H1 (cell line): ENCODE measurements at regions not wholly inside any gene's neighbourhood (a gene's known extent, or its start where the extent isn't known, plus 50 kb on each side); places are given as distances from the start of the nearest gene placed in this dataset.

Experiments used
- CTCF ChIA-PET: fragments of 300-600 bp; sonication (Branson Sonifier 250); formaldehyde crosslinking; loops from one replicate; lab custom pipeline; 2021; ENCODE audit not compliant: partially characterized antibody; lab: Charles Lee
- POLR2A ChIA-PET: fragments of 300-600 bp; sonication (Branson Sonifier 250); formaldehyde crosslinking; loops from one replicate; lab custom pipeline; 2021; ENCODE audit warnings: inconsistent platforms; ENCODE audit not compliant: partially characterized antibody; lab: Charles Lee
- DNase-seq, 2 experiments: peaks; one replicate each; pipeline versions ENCODE4 v3.0.0 to v3.0.0-alpha.2; 2010 to 2022; ENCODE audit warnings: low spot score in 2 of 2, low read depth in 1 of 2, mixed read lengths in 1 of 2
- FAIRE-seq: peaks from 2 replicates; lab custom pipeline; 2011; peaks lifted over from hg19 to GRCh38; lab: Jason Lieb, UNC
- H2AFZ ChIP-seq: 2 replicates; pipeline ENCODE4 v1.8.1; 2012; ENCODE audit warnings: low read length, inconsistent platforms
- H2AK5ac ChIP-seq: 2 replicates; pipeline ENCODE4 v1.6.1; 2013; ENCODE audit warnings: low read depth, low read length
- H2BK120ac ChIP-seq: replicated peaks from 2 replicates; pipeline ENCODE3; 2013; ENCODE audit warnings: low read depth, low read length, inconsistent platforms
- H2BK12ac ChIP-seq: 2 replicates; pipeline ENCODE4 v1.6.1; 2013; ENCODE audit warnings: low read depth, low read length
- H2BK15ac ChIP-seq: 2 replicates; pipeline ENCODE4 v1.6.1; 2013; ENCODE audit warnings: low read length
- H2BK20ac ChIP-seq: 2 replicates; pipeline ENCODE4 v1.6.1; 2013; ENCODE audit warnings: low read length
- H2BK5ac ChIP-seq: 2 replicates; pipeline ENCODE4 v1.6.1; 2013; ENCODE audit warnings: low read depth, low read length
- H3K14ac ChIP-seq: 2 replicates; pipeline ENCODE4 v1.6.1; 2013; ENCODE audit warnings: inconsistent platforms; ENCODE audit not compliant: insufficient read length
- H3K18ac ChIP-seq: 2 replicates; pipeline ENCODE4 v1.6.1; 2013; ENCODE audit warnings: low read length; ENCODE audit errors: extremely low read depth
- H3K23ac ChIP-seq: 2 replicates; pipeline ENCODE4 v1.6.1; 2013; ENCODE audit warnings: inconsistent platforms; ENCODE audit not compliant: insufficient read length
- H3K23me2 ChIP-seq: 2 replicates; pipeline ENCODE4 v1.6.1; 2013; ENCODE audit warnings: low read depth, low read length
- H3K27ac ChIP-seq: 2 replicates; pipeline ENCODE4 v1.6.1; 2011; ENCODE audit warnings: low read depth, low read length, inconsistent platforms
- H3K27me3 ChIP-seq, 4 experiments: replicated peaks in 1 of 4; 1 replicate in 1 of 4; 2 replicates in 3 of 4; pipeline versions ENCODE4 v1.6.1 to v1.8.1; 2011 to 2013; ENCODE audit warnings: low read length in 3 of 4, mild to moderate bottlenecking in 3 of 4, inconsistent platforms in 2 of 4, mixed read lengths in 2 of 4, moderate library complexity in 1 of 4; ENCODE audit not compliant: control insufficient read depth in 3 of 4, insufficient read depth in 3 of 4; ENCODE audit errors: extremely low read depth in 1 of 4
- H3K36me3 ChIP-seq, 4 experiments: 2 replicates each; pipeline versions ENCODE4 v1.6.1 to v1.8.1; 2011 to 2013; ENCODE audit warnings: mild to moderate bottlenecking in 4 of 4, low read length in 3 of 4, moderate library complexity in 2 of 4, control low read depth in 1 of 4, inconsistent platforms in 1 of 4; ENCODE audit not compliant: insufficient read depth in 4 of 4, control insufficient read depth in 2 of 4
- H3K4ac ChIP-seq: replicated peaks from 2 replicates; pipeline ENCODE3; 2013; ENCODE audit warnings: low read length, low read depth, mixed read lengths, inconsistent platforms; ENCODE audit not compliant: insufficient read length
- H3K4me1 ChIP-seq, 4 experiments: replicated peaks in 1 of 4; 1 replicate in 1 of 4; 2 replicates in 3 of 4; pipeline versions ENCODE4 v1.6.1 to v1.8.1; 2011 to 2013; ENCODE audit warnings: low read length in 3 of 4, inconsistent platforms in 2 of 4, mixed read lengths in 1 of 4; ENCODE audit not compliant: insufficient read depth in 4 of 4, control insufficient read depth in 3 of 4
- H3K4me2 ChIP-seq, 2 experiments: 2 replicates each; pipeline versions ENCODE4 v1.6.1 to v1.8.1; 2011 to 2013; ENCODE audit warnings: low read depth in 2 of 2, low read length in 2 of 2, control low read depth in 1 of 2, inconsistent platforms in 1 of 2, mild to moderate bottlenecking in 1 of 2; ENCODE audit not compliant: insufficient read depth in 1 of 2
- H3K4me3 ChIP-seq, 4 experiments: fragments of 200-600, 300-600 bp in 1 of 4; sonication (generic), shearing (Covaris generic), sonication (Bioruptor Twin) in 1 of 4; 2 replicates each; pipeline versions ENCODE4 v1.5.1 to v1.8.1; 2011 to 2016; ENCODE audit warnings: low read length in 4 of 4, low read depth in 3 of 4, control low read depth in 2 of 4, inconsistent platforms in 2 of 4, mild to moderate bottlenecking in 2 of 4, mixed read lengths in 1 of 4, moderate library complexity in 1 of 4; ENCODE audit not compliant: insufficient read depth in 2 of 4; ENCODE audit errors: extremely low read depth in 1 of 4
- H3K56ac ChIP-seq: replicated peaks from 2 replicates; pipeline ENCODE3; 2013; ENCODE audit warnings: low read depth, mild to moderate bottlenecking, mixed read lengths, low read length, inconsistent platforms; ENCODE audit not compliant: insufficient read length
- H3K79me1 ChIP-seq: 2 replicates; pipeline ENCODE4 v1.6.1; 2013; ENCODE audit warnings: low read depth, low read length, control low read depth
- H3K79me2 ChIP-seq, 2 experiments: 2 replicates each; pipeline versions ENCODE4 v1.6.1 to v1.8.1; 2012 to 2013; ENCODE audit warnings: low read length in 2 of 2, mild to moderate bottlenecking in 2 of 2, inconsistent platforms in 1 of 2; ENCODE audit not compliant: insufficient read depth in 2 of 2, control insufficient read depth in 1 of 2
- H3K9ac ChIP-seq, 4 experiments: replicated peaks in 1 of 4; 1 replicate in 1 of 4; 2 replicates in 3 of 4; pipeline versions ENCODE4 v1.6.1 to v1.8.1; 2011 to 2013; ENCODE audit warnings: low read depth in 3 of 4, low read length in 3 of 4, control low read depth in 2 of 4, mild to moderate bottlenecking in 2 of 4, moderate library complexity in 2 of 4, inconsistent platforms in 1 of 4; ENCODE audit errors: extremely low read depth in 1 of 4
- H3K9me3 ChIP-seq, 2 experiments: 2 replicates each; pipeline versions ENCODE4 v1.6.1 to v1.8.1; 2012 to 2013; ENCODE audit warnings: mild to moderate bottlenecking in 2 of 2, moderate library complexity in 2 of 2, control low read depth in 1 of 2, inconsistent platforms in 1 of 2, low read depth in 1 of 2, low read length in 1 of 2, mixed read lengths in 1 of 2; ENCODE audit not compliant: insufficient read depth in 2 of 2
- H4K20me1 ChIP-seq, 2 experiments: replicated peaks in 1 of 2; 2 replicates each; pipeline versions ENCODE3 to v1.8.1; 2011 to 2013; ENCODE audit warnings: inconsistent platforms in 2 of 2, low read length in 2 of 2, mild to moderate bottlenecking in 1 of 2; ENCODE audit not compliant: insufficient read depth in 2 of 2, control insufficient read depth in 1 of 2
- H4K5ac ChIP-seq: 2 replicates; pipeline ENCODE4 v1.6.1; 2013; ENCODE audit warnings: low read length, low read depth, mixed read lengths, inconsistent platforms; ENCODE audit not compliant: insufficient read length
- H4K8ac ChIP-seq: 2 replicates; pipeline ENCODE4 v1.8.0; 2013; ENCODE audit warnings: mild to moderate bottlenecking, moderate library complexity, low read length, inconsistent platforms; ENCODE audit not compliant: insufficient read depth; ENCODE audit errors: extremely low read depth
- H4K91ac ChIP-seq: replicated peaks from 2 replicates; pipeline ENCODE3; 2013; ENCODE audit warnings: low read length, mixed read lengths, inconsistent platforms; ENCODE audit not compliant: insufficient read length
- CBX8 ChIP-seq: fragments of 300-800, 300-1000 bp; sonication (generic); IDR thresholded peaks from 2 replicates; pipeline ENCODE4 v1.7.1; 2016; ENCODE audit warnings: low read depth, low read length, borderline replicate concordance
- CHD1 ChIP-seq: IDR thresholded peaks from 2 replicates; pipeline ENCODE4 v1.6.1; 2012; ENCODE audit warnings: low read depth, low read length, improper control_type of control experiment
- CTBP2 ChIP-seq: IDR thresholded peaks from 2 replicates; pipeline ENCODE4 v1.7.0; 2011; ENCODE audit warnings: borderline replicate concordance, mild to moderate bottlenecking, moderate library complexity, mixed read lengths, low read length; ENCODE audit not compliant: insufficient read depth, insufficient read length
- EGR1 ChIP-seq: IDR thresholded peaks from 2 replicates; pipeline ENCODE4 v1.6.1; 2011; ENCODE audit warnings: low read depth, low read length, borderline replicate concordance
- GTF2F1 ChIP-seq: IDR thresholded peaks from 2 replicates; pipeline ENCODE4 v1.6.1; 2012; ENCODE audit warnings: low read depth, low read length, improper control_type of control experiment, borderline replicate concordance
- JUN ChIP-seq: IDR thresholded peaks from 2 replicates; pipeline ENCODE4 v1.6.1; 2011; ENCODE audit warnings: low read depth, mild to moderate bottlenecking, improper control_type of control experiment, low read length
- KDM1A ChIP-seq: fragments of 200-600, 300-600 bp; sonication (generic); IDR thresholded peaks from 2 replicates; pipeline ENCODE4 v1.7.1; 2016; ENCODE audit warnings: mild to moderate bottlenecking, low read length, borderline replicate concordance
- MAFK ChIP-seq: IDR thresholded peaks from 2 replicates; pipeline ENCODE4 v1.6.1; 2012; ENCODE audit warnings: low read depth, mild to moderate bottlenecking, improper control_type of control experiment, low read length
- PHF8 ChIP-seq: fragments of 200-600 bp; sonication (generic); conservative IDR thresholded peaks from 2 replicates; pipeline ENCODE4 v1.7.1; 2012; ENCODE audit warnings: low read depth, mild to moderate bottlenecking, inconsistent platforms, low read length, moderate library complexity
- POU5F1 ChIP-seq: IDR thresholded peaks from 2 replicates; pipeline ENCODE4 v1.6.1; 2011; ENCODE audit warnings: low read depth, mild to moderate bottlenecking, low read length, moderate library complexity
- SAP30 ChIP-seq: fragments of 300-600 bp; sonication (generic); IDR thresholded peaks from 2 replicates; pipeline ENCODE4 v1.7.1; 2012; ENCODE audit warnings: low read length, moderate library complexity, mild to moderate bottlenecking, inconsistent platforms; ENCODE audit not compliant: insufficient read depth, insufficient replicate concordance
- SIRT6 ChIP-seq: IDR thresholded peaks from one replicate; pipeline ENCODE4 v1.7.1; 2012; ENCODE audit warnings: low read length, inconsistent platforms
- SP2 ChIP-seq: IDR thresholded peaks from 2 replicates; pipeline ENCODE4 v1.6.1; 2012; ENCODE audit warnings: mild to moderate bottlenecking, low read length, inconsistent platforms
- SP4 ChIP-seq: IDR thresholded peaks from 2 replicates; pipeline ENCODE4 v1.6.1; 2012; ENCODE audit warnings: low read length, inconsistent platforms
- TAF1 ChIP-seq: IDR thresholded peaks from 2 replicates; pipeline ENCODE4 v1.6.1; 2011; ENCODE audit warnings: mild to moderate bottlenecking, low read depth, low read length
- whole genome bisulfite sequencing, 2 experiments: shearing (Covaris generic) in 1 of 2; methylation state at CpG; one replicate each; pipeline versions ENCODE4 v1.1.6 to v1.1.7; 2013 to 2015; ENCODE audit warnings: low lambda C conversion rate in 2 of 2, mixed read lengths in 2 of 2, inconsistent platforms in 1 of 2, low coverage in 1 of 2, missing lambda C conversion rate in 1 of 2; ENCODE audit not compliant: insufficient replicate concordance in 2 of 2, insufficient coverage in 1 of 2, insufficient read length in 1 of 2; ENCODE audit errors: extremely low coverage in 1 of 2, missing lambda C conversion rate in 1 of 2; 5-methylcytosine and 5-hydroxymethylcytosine counted together

DNA sequence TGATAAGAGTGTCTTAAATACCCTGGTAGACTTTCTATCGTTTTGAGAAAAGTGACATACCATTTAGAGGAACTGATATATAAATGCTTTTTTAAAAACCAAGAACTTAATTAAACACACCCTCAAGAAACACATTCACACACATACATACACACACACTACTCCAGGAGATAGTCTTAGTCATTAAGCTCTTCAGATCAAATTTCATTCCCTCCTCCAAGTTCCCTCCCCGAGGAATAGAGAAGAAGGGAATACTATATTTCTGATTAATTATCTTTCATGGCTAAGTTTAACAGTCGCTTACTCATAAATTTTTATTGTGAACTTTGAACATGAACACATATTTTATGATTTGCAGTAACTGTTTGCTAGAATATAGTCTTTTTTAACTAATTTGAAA lies 1109.5 kb downstream of the SLITRK1 start:
- Histone ChIP-seq H3K36me3 (no peaks in the 10 kb centered on the region), H4K20me1 (no peaks in the 10 kb centered on the region), H3K4me1 (no peaks in the 10 kb centered on the region), H2AFZ (no peak overlapping the region), H3K4me2 (no peak overlapping the region), H4K8ac (no peak overlapping the region), H3K14ac (no peak overlapping the region), H3K27ac (no peak overlapping the region), H3K23ac (no peak overlapping the region), H2BK20ac (no peak overlapping the region), H3K9ac (no peak overlapping the region), H2BK15ac (no peak overlapping the region), H3K18ac (no peak overlapping the region), H4K91ac (no peak overlapping the region), H3K79me1 (no peaks in the 10 kb centered on the region), H2AK5ac (no peak overlapping the region), H3K79me2 (no peaks in the 10 kb centered on the region), H3K23me2 (no peaks in the 10 kb centered on the region), H3K4ac (no peak overlapping the region), H2BK5ac (no peak overlapping the region), H3K4me3 (no peak overlapping the region), H3K27me3 (no peaks in the 10 kb centered on the region), H2BK12ac (no peak overlapping the region), H3K9me3 (peaks cover 0 to 3% of the 10 kb centered on the region in 2 experiments; a peak in 3 of 4 replicates), H4K5ac (no peak overlapping the region), H3K56ac (no peak overlapping the region), H2BK120ac (no peak overlapping the region)
- DNase-seq (no peak), FAIRE-seq (no peak)
- WGBS, 2 experiments, result 95% methylated on average over 3 of the region's 3 CpGs; no CpG with 5 or more reads in 1 of the 2 experiments
- TF ChIP-seq SAP30 (no peak), SP4 (no peak), MAFK (no peak), CHD1 (no peak), SP2 (no peak), KDM1A (no peak), EGR1 (no peak), CTBP2 (no peak), CBX8 (no peak), PHF8 (no peak), POU5F1 (no peak), SIRT6 (no peak), JUN (no peak), TAF1 (no peak), GTF2F1 (no peak)
- CTCF ChIA-PET, result no interaction called here
- POLR2A ChIA-PET, result no interaction called here
